Colonic mucosa (tissue), 4 donors: ENCODE measurements at regions not wholly inside any gene's neighbourhood (a gene's known extent, or its start where the extent isn't known, plus 50 kb on each side); places are given as distances from the start of the nearest gene placed in this dataset.

Experiments used
- DNase-seq: peaks from one replicate; pipeline ENCODE4 v3.0.0-alpha.2; 2020
- H3K27ac ChIP-seq: fragments of 200-600 bp; one replicate; pipeline ENCODE4 v1.8.0; 2021
- H3K27me3 ChIP-seq: fragments of 200-600 bp; one replicate; pipeline ENCODE4 v1.8.0; 2021
- H3K36me3 ChIP-seq: fragments of 200-600 bp; one replicate; pipeline ENCODE4 v1.8.0; 2021
- H3K4me1 ChIP-seq: fragments of 200-600 bp; one replicate; pipeline ENCODE4 v1.8.0; 2021; ENCODE audit warnings: mild to moderate bottlenecking
- H3K4me3 ChIP-seq: fragments of 200-600 bp; one replicate; pipeline ENCODE4 v1.8.0; 2021
- H3K9ac ChIP-seq, 2 donors: one replicate each; pipeline ENCODE4 v1.7.0; 2013; ENCODE audit warnings: control low read depth in 2 of 2, low read depth in 2 of 2, low read length in 2 of 2
- H3K9me3 ChIP-seq: fragments of 200-600 bp; one replicate; pipeline ENCODE4 v1.8.0; 2021
- CTCF ChIP-seq: fragments of 200-600 bp; IDR thresholded peaks from one replicate; pipeline ENCODE4 v1.8.0; 2022; ENCODE audit warnings: antibody characterized with exemption, mild to moderate bottlenecking
- intact Hi-C: fragments of 100-400 bp; cut with DNase I; formaldehyde crosslinking; loops from one replicate; pipeline ENCODE4 v1.14.1; 2022
- donor health status: healthy.
- donor health status: DM: no; HTN: no; CAD: no.
- donor health status: DM: no; HTN: no; CAD: no.

GRCh38 chr5:96250782-96251181 is 182.3 kb downstream of the PCSK1 start:
- intact Hi-C loops, result no loop called here
- no peaks in the 10 kb centered on the region for H3K4me1 ChIP-seq

DNA sequence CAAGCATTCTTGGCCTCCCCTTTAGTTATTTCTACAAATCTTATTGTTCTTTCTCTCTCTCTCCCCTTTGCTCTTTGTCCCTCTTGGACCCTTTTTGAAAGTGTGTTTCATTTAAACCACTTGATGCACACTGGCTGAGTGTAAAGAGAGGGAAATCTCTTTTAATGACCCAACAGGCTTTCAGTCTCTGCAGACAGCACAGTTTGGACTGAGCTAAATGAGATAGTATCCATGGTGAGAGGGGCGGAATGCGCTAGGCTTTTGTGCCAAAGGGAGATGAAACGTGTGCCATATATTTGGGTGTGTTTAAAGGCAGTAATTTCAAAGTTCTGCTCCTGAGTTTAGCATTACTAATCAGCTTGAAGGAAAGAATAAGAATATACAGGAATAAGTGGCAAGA is 184.9 kb downstream of the PCSK1 start:
- Histone ChIP-seq H3K9me3 (no peaks in the 10 kb centered on the region), H3K4me3 (no peak overlapping the region), H3K9ac (no peak overlapping the region), H3K36me3 (no peaks in the 10 kb centered on the region), H3K27me3 (no peaks in the 10 kb centered on the region), H3K27ac (no peak overlapping the region), H3K4me1 (no peaks in the 10 kb centered on the region)
- TF ChIP-seq CTCF, result no peak
- DNase-seq, result no peak
- intact Hi-C loops, result no loop called here

More at GRCh38 chr5:96250782-96251181, 182.3 kb downstream of the PCSK1 start:
- Histone ChIP-seq H3K27me3 (no peaks in the 10 kb centered on the region), H3K27ac (no peak overlapping the region), H3K9ac (no peak overlapping the region), H3K4me3 (no peak overlapping the region), H3K9me3 (no peaks in the 10 kb centered on the region), H3K36me3 (no peaks in the 10 kb centered on the region)
- no peak for DNase-seq
- no peak for TF ChIP-seq CTCF

GRCh38 chr5:96247708-96248107 is 185.3 kb downstream of the PCSK1 start:
- no peaks in the 10 kb centered on the region for H3K27me3 ChIP-seq
- no peak overlapping the region for H3K27ac ChIP-seq
- intact Hi-C loops, result no loop called here
- H3K9ac ChIP-seq, result no peak overlapping the region
- no peak for DNase-seq
- no peak for TF ChIP-seq CTCF
- no peaks in the 10 kb centered on the region for H3K4me1 ChIP-seq
- no peak overlapping the region for H3K4me3 ChIP-seq
- no peaks in the 10 kb centered on the region for H3K9me3 ChIP-seq
- no peaks in the 10 kb centered on the region for H3K36me3 ChIP-seq

- DNase-seq, result no peak
- intact Hi-C loops, result no loop called here
- Histone ChIP-seq H3K4me3 (no peak overlapping the region), H3K4me1 (no peaks in the 10 kb centered on the region), H3K9me3 (no peaks in the 10 kb centered on the region), H3K36me3 (no peaks in the 10 kb centered on the region), H3K27ac (no peak overlapping the region), H3K27me3 (no peaks in the 10 kb centered on the region), H3K9ac (no peak overlapping the region)
- TF ChIP-seq CTCF, result no peak
Measured at GRCh38 chr5:96247097-96247701, 185.8 kb downstream of the PCSK1 start.

DNA sequence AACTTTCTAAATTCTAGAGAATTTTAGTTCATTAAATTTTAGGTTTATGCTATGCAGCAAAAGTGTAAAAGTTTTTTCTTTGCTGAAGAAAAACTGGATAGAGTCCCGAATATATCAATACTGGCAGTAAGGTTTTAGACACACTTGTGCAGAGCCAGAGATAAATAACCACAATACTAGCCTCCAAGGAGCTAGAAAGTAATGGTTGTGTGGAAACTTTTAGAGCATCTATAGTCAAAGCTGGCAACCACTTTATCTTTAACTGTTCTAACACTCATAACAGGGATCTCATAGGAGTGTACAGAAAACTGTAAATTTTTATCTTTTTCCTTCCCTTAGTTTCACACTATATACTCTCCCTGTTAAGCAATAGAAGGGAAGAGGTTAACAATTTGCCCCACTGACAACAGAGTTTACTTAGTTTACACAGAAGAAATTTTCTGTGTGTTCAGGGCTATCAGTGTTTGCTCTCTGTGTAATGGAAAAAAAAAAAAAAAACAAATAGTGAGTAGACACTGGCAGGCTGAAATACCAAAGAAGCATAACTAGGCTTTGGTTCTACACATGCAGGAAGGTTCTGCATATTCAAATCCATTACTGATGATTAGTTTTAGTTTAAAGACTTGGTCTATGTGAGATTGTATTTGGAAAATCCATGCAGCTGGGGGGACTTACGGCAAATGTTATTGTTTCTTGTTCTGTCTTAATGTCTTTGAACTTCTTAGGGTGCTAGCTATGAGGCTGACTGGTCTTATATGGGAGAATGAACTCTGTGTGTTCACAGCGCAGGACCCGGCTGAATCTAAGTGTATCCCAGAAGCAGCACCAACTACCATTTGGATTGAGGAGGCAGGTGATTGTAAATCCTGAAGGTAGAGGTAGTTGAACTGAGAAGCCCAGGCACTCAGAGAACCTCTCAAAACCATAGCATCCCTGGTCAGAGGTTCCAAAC is 187.6 kb downstream of the PCSK1 start:
- H3K4me1 ChIP-seq, result no peaks in the 10 kb centered on the region
- H3K36me3 ChIP-seq, result no peaks in the 10 kb centered on the region
- TF ChIP-seq CTCF, result no peak
- H3K9me3 ChIP-seq, result no peaks in the 10 kb centered on the region
- no peak overlapping the region for H3K9ac ChIP-seq
- no peak overlapping the region for H3K4me3 ChIP-seq
- H3K27ac ChIP-seq, result no peak overlapping the region
- no peak for DNase-seq
- H3K27me3 ChIP-seq, result no peaks in the 10 kb centered on the region
- intact Hi-C loops, result no loop called here
